HG03439 (cell line): ENCODE measurements at regions not wholly inside any gene's neighbourhood (a gene's known extent, or its start where the extent isn't known, plus 50 kb on each side); places are given as distances from the start of the nearest gene placed in this dataset.
"Not testable (repeated sequence)": the region's sequence is repeated elsewhere in the genome, so short reads cannot be mapped to it uniquely, and the experiment has no call there.

Experiments used
- ATAC-seq: cut with Tn5 transposase; IDR thresholded peaks from one replicate; pipeline ENCODE4 v1.9.1; 2021; ENCODE audit warnings: mild to moderate bottlenecking, moderate library complexity; ENCODE audit not compliant: unreplicated experiment

DNA sequence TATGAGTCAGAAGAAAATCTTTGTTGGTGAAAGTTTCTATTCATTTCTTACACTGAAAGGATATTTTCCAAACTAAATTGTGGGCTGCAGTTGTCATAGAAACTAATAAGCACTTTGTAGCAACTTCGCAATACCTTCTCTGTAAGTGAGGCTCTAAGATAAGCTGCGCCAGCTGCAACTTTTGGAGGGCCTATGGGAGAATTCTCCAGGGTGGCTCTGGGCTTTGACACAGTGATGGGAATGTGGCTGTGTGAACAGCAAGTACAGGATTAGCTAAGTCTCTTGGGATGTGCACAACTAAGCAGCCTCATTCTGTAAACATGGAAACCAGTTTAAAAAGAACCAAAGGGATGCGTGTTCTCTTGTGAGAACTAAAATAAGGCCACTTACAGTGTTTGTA, 124.6 kb upstream of the SGO1 start:
- ATAC-seq, result no peak

DNA sequence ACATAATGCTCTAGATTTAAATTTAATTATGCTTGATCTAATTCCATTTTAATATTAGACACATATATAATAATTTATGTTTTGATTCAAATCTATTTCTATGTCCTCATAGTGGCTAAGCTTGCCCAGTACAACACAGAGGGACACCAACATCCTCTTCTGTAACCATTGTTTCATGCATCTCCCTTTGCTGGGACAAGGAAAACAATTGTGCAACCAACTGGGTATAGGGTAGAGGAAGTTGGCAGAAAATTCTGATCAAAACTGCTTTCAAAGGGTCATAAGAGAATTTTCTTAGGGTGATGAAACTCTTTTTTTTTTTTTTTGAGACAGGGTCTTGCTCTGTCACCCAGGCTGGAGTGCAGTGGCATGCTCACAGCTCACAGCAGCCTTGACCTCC, 121.4 kb upstream of the SGO1 start:
- ATAC-seq, result no peak

DNA sequence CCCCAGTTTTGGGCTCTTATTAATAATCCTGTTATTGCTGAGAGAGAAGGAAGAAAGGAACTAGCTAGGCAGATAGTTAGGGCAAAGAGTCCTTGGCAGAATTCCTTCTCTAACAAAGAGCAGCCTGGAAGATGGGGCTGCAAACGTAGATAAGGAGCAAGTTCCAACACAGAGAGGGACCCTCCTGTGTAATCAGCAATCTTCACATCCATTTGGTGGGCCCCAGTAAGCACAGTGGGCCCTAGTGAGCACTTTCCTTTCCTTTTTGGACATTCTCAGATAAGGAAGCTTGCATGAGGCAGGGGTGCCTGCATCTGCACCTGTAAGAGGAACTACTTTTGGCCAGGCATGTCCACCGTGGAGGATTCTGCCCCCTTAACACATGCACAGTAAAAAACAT, 119.6 kb upstream of the SGO1 start:
- ATAC-seq, result no peak

GRCh38 chr3:20302766-20303165, 116.8 kb upstream of the SGO1 start:
- ATAC-seq, result no peak

DNA sequence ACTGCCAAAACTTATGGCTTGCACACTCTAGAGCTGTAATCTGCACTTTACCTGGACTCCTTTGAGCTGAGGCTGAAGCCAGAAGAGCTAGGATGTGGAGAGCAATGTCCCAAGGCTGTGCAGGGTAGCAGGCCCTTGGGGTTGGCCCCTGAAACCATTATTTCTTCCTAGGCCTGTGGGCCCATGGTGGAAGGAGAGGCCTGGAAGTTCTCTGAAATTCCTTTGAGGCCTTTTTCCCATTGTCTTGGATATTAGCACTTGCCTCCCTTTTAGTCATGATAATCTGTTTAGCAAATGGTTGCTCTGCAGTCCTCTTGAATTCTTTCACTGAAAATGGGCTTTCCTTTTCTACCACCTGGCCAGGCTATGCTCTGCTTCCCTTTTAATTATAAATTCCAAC, 102.0 kb upstream of the SGO1 start:
- no peak for ATAC-seq

GRCh38 chr3:20280257-20280656, 94.3 kb upstream of the SGO1 start:
- ATAC-seq, result no peak

- ATAC-seq, result not testable (repeated sequence)
Measured at GRCh38 chr3:20265977-20266376, 80.0 kb upstream of the SGO1 start.

GRCh38 chr3:20264900-20265567, 79.0 kb upstream of the SGO1 start:
- ATAC-seq, result no peak

DNA sequence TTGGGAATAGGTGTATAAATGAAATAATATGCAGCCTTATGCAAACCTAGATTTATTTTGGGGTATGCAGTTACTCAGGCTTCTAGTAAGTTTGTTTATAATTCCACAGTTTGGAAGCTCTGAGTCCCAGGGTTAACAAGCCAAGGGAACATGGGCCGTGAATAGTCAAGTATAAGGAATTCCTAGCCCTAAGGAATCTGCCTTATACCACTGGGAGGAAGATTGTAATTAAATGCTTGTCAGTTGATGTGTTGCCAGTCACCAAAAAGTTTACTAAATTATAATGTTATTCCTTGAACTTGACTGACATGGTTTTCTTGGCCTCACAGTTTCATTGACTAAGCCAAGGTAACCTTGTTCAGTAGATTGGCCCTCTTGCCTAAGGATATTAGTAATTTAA, 72.4 kb upstream of the SGO1 start:
- no peak for ATAC-seq

GRCh38 chr3:20256144-20256543, 70.1 kb upstream of the SGO1 start:
- ATAC-seq, result no peak

- no peak for ATAC-seq
Measured at GRCh38 chr3:20254268-20255117, 68.5 kb upstream of the SGO1 start.

DNA sequence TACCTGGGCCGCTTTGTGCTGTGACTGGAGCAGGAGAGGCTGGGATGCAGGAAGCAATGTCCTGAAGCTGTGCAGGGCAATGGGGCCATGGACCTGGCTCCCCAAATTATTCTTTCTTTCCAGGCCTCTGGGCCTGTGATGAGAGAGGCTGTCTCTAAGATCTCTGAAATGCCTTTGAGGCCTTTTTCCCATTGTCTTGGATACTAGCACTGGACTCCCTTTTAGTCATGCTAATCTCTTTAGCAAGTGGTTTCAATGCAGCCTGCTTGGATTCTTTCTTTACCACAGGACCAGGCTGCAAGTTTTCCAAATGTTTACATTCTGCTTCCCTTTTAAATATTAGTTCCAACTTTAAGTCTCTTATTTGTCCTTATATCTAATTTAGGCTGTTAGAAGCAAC, 64.8 kb upstream of the SGO1 start:
- no peak for ATAC-seq

DNA sequence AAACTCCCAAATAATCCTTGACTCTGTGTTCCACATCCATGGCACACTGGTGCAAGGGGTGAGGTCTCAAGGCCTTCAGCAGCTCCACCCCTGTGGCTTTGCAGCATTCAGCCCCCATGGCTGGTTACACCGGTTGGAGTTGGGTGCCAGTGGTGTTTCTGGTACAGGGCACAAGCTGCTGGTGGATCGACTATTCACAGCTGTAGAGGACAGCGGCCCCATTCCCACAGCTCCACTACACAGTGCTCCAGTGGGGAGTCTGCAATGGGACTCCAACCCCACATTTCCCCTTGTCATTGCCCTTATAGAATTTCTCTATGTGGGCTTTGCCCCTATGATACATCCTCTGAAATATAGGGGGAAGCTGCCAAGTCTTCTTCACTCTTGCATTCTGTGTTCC, 64.3 kb upstream of the SGO1 start:
- ATAC-seq, result no peak

DNA sequence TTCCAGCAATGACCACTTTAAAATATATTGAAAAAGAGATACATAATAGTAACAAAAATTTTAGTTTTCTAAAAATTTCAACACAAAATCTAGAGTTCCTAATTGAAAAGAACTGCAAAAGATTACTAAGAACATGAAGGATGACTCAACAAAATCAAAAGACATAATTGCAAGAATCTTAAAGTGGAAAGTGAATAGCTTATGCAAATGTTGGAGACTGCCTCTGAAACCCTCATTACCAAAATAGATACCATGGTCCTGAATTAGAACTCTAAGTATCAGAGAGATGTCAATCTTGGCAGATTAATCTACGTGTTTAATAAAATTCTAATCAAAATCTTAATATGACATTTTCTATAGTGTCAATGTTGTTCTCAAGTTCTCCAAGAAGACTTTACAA, 60.7 kb upstream of the SGO1 start:
- peak; percentile 85 for ATAC-seq

GRCh38 chr3:20245781-20246180, 59.8 kb upstream of the SGO1 start:
- ATAC-seq, result no peak

DNA sequence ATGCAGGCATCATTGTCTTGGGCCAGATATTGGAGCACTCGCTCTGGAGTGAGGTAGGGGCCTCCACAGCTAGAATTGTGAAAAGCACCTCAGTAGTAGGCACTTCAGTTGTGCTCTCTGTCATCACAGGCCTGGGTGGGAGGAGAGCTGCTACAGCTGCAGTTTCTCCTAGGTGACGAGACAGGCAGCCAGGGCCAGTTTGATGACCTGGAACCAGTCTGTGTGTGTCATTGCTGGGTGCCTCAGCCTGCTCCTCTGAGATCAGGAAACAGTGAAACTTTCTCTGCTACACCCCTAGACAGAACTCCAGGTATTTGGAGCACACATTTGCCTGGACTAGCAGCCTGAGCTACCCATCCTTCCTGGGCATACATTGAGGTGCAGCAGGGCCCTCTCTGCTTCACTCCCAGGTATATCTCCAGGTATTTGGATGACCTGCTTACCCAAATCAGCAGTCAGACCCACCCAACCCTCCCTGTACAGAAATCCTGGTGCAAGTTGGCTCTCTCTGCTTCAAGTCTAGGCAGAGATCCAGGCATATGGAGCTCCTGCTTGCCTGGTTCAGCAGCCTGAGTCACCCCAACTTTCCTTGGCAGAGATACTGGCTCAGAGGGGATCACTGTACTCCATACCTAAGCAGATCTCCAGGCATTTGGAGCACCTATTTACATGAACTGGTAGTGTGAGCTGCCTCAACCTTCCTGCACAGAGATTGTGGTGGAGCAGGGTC, 54.3 kb upstream of the SGO1 start:
- no peak for ATAC-seq

GRCh38 chr3:20238199-20238598, 52.2 kb upstream of the SGO1 start:
- ATAC-seq, result not testable (repeated sequence)

DNA sequence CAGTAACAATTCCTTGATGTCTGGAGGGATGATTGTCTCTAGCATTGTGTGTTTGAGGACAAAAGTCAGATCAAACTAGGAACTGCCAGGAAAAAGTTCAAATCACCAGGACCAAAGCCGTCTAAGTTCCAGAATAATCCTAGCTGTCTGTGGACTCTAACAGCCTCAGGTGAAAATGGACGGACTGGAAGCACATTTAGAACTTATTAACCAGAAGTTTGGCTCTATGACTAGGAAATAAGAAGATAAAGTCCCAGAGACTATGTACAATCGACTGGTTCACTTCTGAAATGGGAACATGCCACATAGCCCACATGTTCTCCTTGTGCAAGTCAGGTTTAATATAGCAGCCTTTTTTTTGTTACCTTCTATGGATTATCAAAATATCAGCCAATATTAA, 50.6 kb upstream of the SGO1 start:
- no peak for ATAC-seq
